Trophoblast cell (in vitro differentiated cells and primary cell): ENCODE measurements at regions not wholly inside any gene's neighbourhood (a gene's known extent, or its start where the extent isn't known, plus 50 kb on each side); places are given as distances from the start of the nearest gene placed in this dataset.

Experiments
- DNase-seq, 2 donors: peaks; one replicate each; pipeline ENCODE4 v3.0.0-alpha.2; 2016
- H2AFZ ChIP-seq: 2 replicates; pipeline ENCODE4 v1.6.1; 2013; ENCODE audit warnings: low read length, moderate library complexity, mild to moderate bottlenecking; ENCODE audit not compliant: insufficient read depth, poor library complexity
- H2AK5ac ChIP-seq: 2 replicates; pipeline ENCODE4 v1.6.1; 2013; ENCODE audit warnings: mild to moderate bottlenecking, low read length
- H2BK120ac ChIP-seq: 2 replicates; pipeline ENCODE4 v1.6.1; 2013; ENCODE audit warnings: low read length, mild to moderate bottlenecking, moderate library complexity; ENCODE audit not compliant: insufficient read depth, poor library complexity
- H2BK12ac ChIP-seq: 2 replicates; pipeline ENCODE4 v1.6.1; 2013; ENCODE audit warnings: mild to moderate bottlenecking, low read length, moderate library complexity
- H2BK5ac ChIP-seq: 2 replicates; pipeline ENCODE4 v1.6.1; 2013; ENCODE audit warnings: low read length, low read depth, moderate library complexity, mild to moderate bottlenecking; ENCODE audit not compliant: poor library complexity
- H3K14ac ChIP-seq: 2 replicates; pipeline ENCODE4 v1.6.1; 2013; ENCODE audit warnings: mild to moderate bottlenecking, low read length
- H3K18ac ChIP-seq: 2 replicates; pipeline ENCODE4 v1.6.1; 2013; ENCODE audit warnings: mild to moderate bottlenecking, low read length
- H3K23ac ChIP-seq: 2 replicates; pipeline ENCODE4 v1.6.1; 2013; ENCODE audit warnings: low read length
- H3K27ac ChIP-seq: 2 replicates; pipeline ENCODE4 v1.5.1; 2013; ENCODE audit warnings: low read depth, mild to moderate bottlenecking, inconsistent platforms, low read length, moderate library complexity
- H3K27me3 ChIP-seq: 2 replicates; pipeline ENCODE4 v1.6.1; 2013; ENCODE audit warnings: inconsistent platforms, mild to moderate bottlenecking, low read length, moderate library complexity; ENCODE audit not compliant: insufficient read depth
- H3K36me3 ChIP-seq, 2 experiments: 1 replicate in 1 of 2; 2 replicates in 1 of 2; pipeline ENCODE4 v1.6.1; 2013; ENCODE audit warnings: low read length in 2 of 2, mild to moderate bottlenecking in 2 of 2, moderate library complexity in 1 of 2; ENCODE audit not compliant: insufficient read depth in 2 of 2, control insufficient read depth in 1 of 2
- H3K4ac ChIP-seq: 2 replicates; pipeline ENCODE4 v1.6.1; 2013; ENCODE audit warnings: low read depth, mild to moderate bottlenecking, low read length, moderate library complexity
- H3K4me1 ChIP-seq, 2 experiments: 1 replicate in 1 of 2; 2 replicates in 1 of 2; pipeline ENCODE4 v1.6.1; 2013; ENCODE audit warnings: low read length in 2 of 2, mild to moderate bottlenecking in 2 of 2, moderate library complexity in 1 of 2; ENCODE audit not compliant: insufficient read depth in 2 of 2, control insufficient read depth in 1 of 2
- H3K4me2 ChIP-seq: 2 replicates; pipeline ENCODE4 v1.6.1; 2013; ENCODE audit warnings: inconsistent platforms, mild to moderate bottlenecking, low read length, moderate library complexity
- H3K4me3 ChIP-seq: 2 replicates; pipeline ENCODE4 v1.5.1; 2013; ENCODE audit warnings: mild to moderate bottlenecking, low read depth, low read length, inconsistent platforms
- H3K79me1 ChIP-seq: one replicate; pipeline ENCODE4 v1.6.1; 2013; ENCODE audit warnings: low read length
- H3K79me2 ChIP-seq: 2 replicates; pipeline ENCODE4 v1.6.1; 2013; ENCODE audit warnings: low read length, mild to moderate bottlenecking; ENCODE audit not compliant: control insufficient read depth, insufficient read depth, poor library complexity
- H3K9ac ChIP-seq: 2 replicates; pipeline ENCODE4 v1.6.1; 2013; ENCODE audit warnings: mild to moderate bottlenecking, low read length
- H3K9me3 ChIP-seq: 2 replicates; pipeline ENCODE4 v1.6.1; 2013; ENCODE audit warnings: low read depth, mild to moderate bottlenecking, control low read depth, inconsistent platforms, low read length; ENCODE audit not compliant: insufficient read depth
- H4K12ac ChIP-seq: 2 replicates; pipeline ENCODE4 v1.6.1; 2013; ENCODE audit warnings: low read depth, mild to moderate bottlenecking, low read length, moderate library complexity
- H4K8ac ChIP-seq: 2 replicates; pipeline ENCODE4 v1.6.1; 2013; ENCODE audit warnings: low read depth, mild to moderate bottlenecking, low read length, moderate library complexity
- H4K91ac ChIP-seq: one replicate; pipeline ENCODE4 v1.6.1; 2013; ENCODE audit warnings: low read depth, mild to moderate bottlenecking, low read length, moderate library complexity
- WGBS: extraction: QIAGEN DNeasy Blood & Tissue Kit; methylation state at CpG from one replicate; pipeline ENCODE4 v1.1.7; 2013; ENCODE audit warnings: missing lambda C conversion rate; ENCODE audit not compliant: insufficient read length, insufficient coverage; ENCODE audit errors: extremely low coverage; 5-methylcytosine and 5-hydroxymethylcytosine counted together

DNA sequence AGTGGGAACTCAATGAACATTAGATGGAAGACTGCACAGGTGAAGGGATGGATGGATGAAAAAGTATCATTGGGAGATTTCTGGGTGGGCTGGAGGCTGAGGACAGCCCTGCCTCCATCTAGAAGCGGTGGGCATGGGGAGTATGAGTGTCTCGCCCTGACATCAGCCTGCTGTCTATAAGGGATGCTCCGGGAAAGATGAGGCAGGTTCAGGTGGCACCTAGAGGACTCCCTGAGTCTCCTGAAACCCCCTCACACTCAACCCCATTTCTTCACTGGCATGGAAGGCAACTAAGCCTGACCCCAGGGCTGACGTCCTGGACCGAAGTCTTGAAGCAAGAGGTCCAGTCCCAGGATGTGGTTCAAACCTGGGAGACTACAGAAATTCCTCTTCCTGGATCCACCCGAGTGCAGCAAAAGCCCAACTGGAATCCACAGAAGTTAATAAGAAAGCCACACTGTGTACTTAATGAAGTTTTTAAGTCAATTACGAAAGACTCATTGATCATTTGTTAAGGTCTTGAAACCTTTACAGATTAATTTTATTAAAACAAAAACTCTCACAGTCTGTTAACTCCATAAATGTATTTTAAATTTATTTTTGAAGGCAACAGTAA, 238.8 kb downstream of the EMX2 start:
- no peak overlapping the region for H3K18ac ChIP-seq
- H2BK12ac ChIP-seq, result no peak overlapping the region
- no peaks in the 10 kb centered on the region for H3K4me1 ChIP-seq
- no CpG with 5 or more reads among the region's 7 CpGs for WGBS
- H3K9me3 ChIP-seq, result no peaks in the 10 kb centered on the region
- no peak overlapping the region for H2BK5ac ChIP-seq
- no peak overlapping the region for H3K9ac ChIP-seq
- no peak overlapping the region for H3K4ac ChIP-seq
- H3K79me1 ChIP-seq, result no peaks in the 10 kb centered on the region
- H3K79me2 ChIP-seq, result no peaks in the 10 kb centered on the region
- H3K36me3 ChIP-seq, result no peaks in the 10 kb centered on the region
- no peak overlapping the region for H2AFZ ChIP-seq
- H4K91ac ChIP-seq, result no peak overlapping the region
- no peak overlapping the region for H3K14ac ChIP-seq
- no peak overlapping the region for H2BK120ac ChIP-seq
- peak overlapping the region; percentile 21 for H3K4me3 ChIP-seq
- H3K27me3 ChIP-seq, result no peaks in the 10 kb centered on the region
- no peak overlapping the region for H3K27ac ChIP-seq
- H4K12ac ChIP-seq, result no peak overlapping the region
- H3K23ac ChIP-seq, result no peak overlapping the region
- no peak overlapping the region for H3K4me2 ChIP-seq
- no peak overlapping the region for H2AK5ac ChIP-seq
- no peak for DNase-seq
- no peak overlapping the region for H4K8ac ChIP-seq

- Histone ChIP-seq H2BK12ac (no peak overlapping the region), H3K9me3 (no peaks in the 10 kb centered on the region), H3K27me3 (no peaks in the 10 kb centered on the region), H4K12ac (no peak overlapping the region), H3K79me2 (no peaks in the 10 kb centered on the region), H3K27ac (no peak overlapping the region), H2AK5ac (no peak overlapping the region), H3K36me3 (no peaks in the 10 kb centered on the region), H2BK5ac (no peak overlapping the region), H4K8ac (no peak overlapping the region), H3K79me1 (no peaks in the 10 kb centered on the region), H3K4me2 (no peak overlapping the region), H3K9ac (no peak overlapping the region), H3K23ac (no peak overlapping the region), H3K4me3 (no peak overlapping the region), H4K91ac (no peak overlapping the region), H3K14ac (no peak overlapping the region), H3K18ac (no peak overlapping the region), H2BK120ac (no peak overlapping the region), H2AFZ (no peak overlapping the region), H3K4ac (no peak overlapping the region), H3K4me1 (no peaks in the 10 kb centered on the region)
- no peak for DNase-seq
- no CpG with 5 or more reads among the region's 5 CpGs for WGBS
These were observed 239.7 kb downstream of the EMX2 start for GRCh38 chr10:117782276-117782675.

DNA sequence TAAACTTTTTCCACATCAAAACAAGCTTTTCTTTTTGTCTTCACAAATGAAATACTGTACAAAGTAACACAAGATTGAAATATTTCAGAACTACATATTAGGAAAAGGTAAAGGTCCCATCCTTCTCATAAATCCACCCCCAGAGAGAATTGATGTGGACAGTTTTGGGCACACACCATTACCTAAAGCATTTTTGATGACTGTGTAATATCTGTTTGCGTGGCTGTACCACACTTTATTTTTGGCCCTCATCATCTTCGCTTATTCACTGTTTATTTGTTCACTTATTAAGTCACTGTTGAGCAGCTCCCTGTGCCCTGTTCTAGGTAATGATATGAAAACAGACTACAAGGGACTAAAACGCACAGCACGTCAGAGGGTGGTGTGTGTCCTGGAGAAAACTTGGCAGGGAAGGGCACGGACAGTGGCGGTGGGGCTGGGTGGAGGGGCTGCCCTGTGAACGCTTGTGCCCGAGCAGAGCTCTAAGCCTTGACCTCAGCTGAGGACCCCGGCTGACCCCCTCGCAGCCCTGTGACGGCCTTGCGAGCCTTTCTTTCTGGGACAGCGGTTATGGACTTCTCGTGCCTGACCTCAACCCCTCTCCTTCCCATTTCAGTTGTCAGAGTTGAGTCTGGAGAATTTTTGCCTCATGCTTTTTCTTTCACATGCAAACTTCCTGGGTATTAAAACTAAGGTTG, 241.3 kb downstream of the EMX2 start:
- no peaks in the 10 kb centered on the region for H3K4me1 ChIP-seq
- H4K91ac ChIP-seq, result no peak overlapping the region
- no peak overlapping the region for H2AFZ ChIP-seq
- H3K23ac ChIP-seq, result no peak overlapping the region
- H2BK120ac ChIP-seq, result no peak overlapping the region
- no peaks in the 10 kb centered on the region for H3K27me3 ChIP-seq
- no peak overlapping the region for H3K4ac ChIP-seq
- no peak overlapping the region for H4K12ac ChIP-seq
- H3K4me3 ChIP-seq, result no peak overlapping the region
- no peak overlapping the region for H2BK5ac ChIP-seq
- H3K4me2 ChIP-seq, result no peak overlapping the region
- no peak overlapping the region for H3K27ac ChIP-seq
- no peaks in the 10 kb centered on the region for H3K36me3 ChIP-seq
- WGBS, result no CpG with 5 or more reads among the region's 14 CpGs
- H3K9ac ChIP-seq, result no peak overlapping the region
- no peaks in the 10 kb centered on the region for H3K79me1 ChIP-seq
- H3K14ac ChIP-seq, result no peak overlapping the region
- no peak for DNase-seq
- no peaks in the 10 kb centered on the region for H3K79me2 ChIP-seq
- no peak overlapping the region for H2BK12ac ChIP-seq
- H2AK5ac ChIP-seq, result no peak overlapping the region
- H4K8ac ChIP-seq, result no peak overlapping the region
- no peak overlapping the region for H3K18ac ChIP-seq
- H3K9me3 ChIP-seq, result no peaks in the 10 kb centered on the region

DNA sequence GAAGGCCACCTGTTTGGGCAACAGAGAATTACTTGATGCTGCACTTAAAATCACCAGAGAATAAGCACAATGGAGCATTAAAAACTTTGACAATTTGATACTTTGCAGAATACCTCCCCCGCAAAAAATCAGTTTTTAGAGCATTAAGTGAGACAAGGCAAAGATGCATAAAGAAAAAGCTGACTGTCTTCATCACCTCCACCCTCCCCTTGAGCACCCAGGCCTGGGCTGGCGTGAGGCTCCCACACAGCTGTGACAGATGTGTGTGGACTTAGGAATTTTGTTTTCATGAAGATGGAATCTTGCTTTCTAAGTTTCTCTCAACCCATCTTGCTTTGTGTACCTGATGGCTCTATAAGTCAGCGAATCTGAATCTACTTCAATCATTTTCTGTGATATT, 242.2 kb downstream of the EMX2 start:
- Histone ChIP-seq H3K27ac (no peak overlapping the region), H4K8ac (no peak overlapping the region), H3K36me3 (no peaks in the 10 kb centered on the region), H3K18ac (no peak overlapping the region), H2AK5ac (no peak overlapping the region), H3K4me2 (no peak overlapping the region), H3K14ac (no peak overlapping the region), H4K91ac (no peak overlapping the region), H2BK5ac (no peak overlapping the region), H3K9ac (no peak overlapping the region), H2BK12ac (no peak overlapping the region), H3K79me1 (no peaks in the 10 kb centered on the region), H3K4me3 (no peak overlapping the region), H3K4ac (no peak overlapping the region), H4K12ac (no peak overlapping the region), H3K9me3 (no peaks in the 10 kb centered on the region), H3K4me1 (no peaks in the 10 kb centered on the region), H2BK120ac (no peak overlapping the region), H3K27me3 (no peaks in the 10 kb centered on the region), H3K79me2 (no peaks in the 10 kb centered on the region), H2AFZ (no peak overlapping the region), H3K23ac (no peak overlapping the region)
- WGBS, result no CpG with 5 or more reads among the region's 3 CpGs
- no peak for DNase-seq
